Fibroblast of mammary gland (primary cell): ENCODE measurements at regions not wholly inside any gene's neighbourhood (a gene's known extent, or its start where the extent isn't known, plus 50 kb on each side); places are given as distances from the start of the nearest gene placed in this dataset.

ENCODE experiments used
- DNase-seq: peaks from one replicate; pipeline ENCODE4 v3.0.0-alpha.2; 2010; ENCODE audit warnings: low read depth
- H3K4me3 ChIP-seq: 2 replicates; pipeline ENCODE4 v1.5.1; 2011; ENCODE audit warnings: low read depth, mild to moderate bottlenecking, low read length, moderate library complexity; ENCODE audit not compliant: control insufficient read depth
- CTCF ChIP-seq: conservative IDR thresholded peaks from 2 replicates; pipeline ENCODE4 v1.5.1; 2011; ENCODE audit warnings: low read depth, low read length, inconsistent platforms; ENCODE audit not compliant: control insufficient read depth, insufficient read depth

- TF ChIP-seq CTCF, result no peak
Observed at GRCh38 chr16:5603836-5604235, 506.2 kb upstream of the EEF2KMT start.

GRCh38 chr16:5601957-5602356, 504.4 kb upstream of the EEF2KMT start:
- DNase-seq, result no peak
- H3K4me3 ChIP-seq, result no peak overlapping the region
- no peak for TF ChIP-seq CTCF

More at GRCh38 chr16:5603836-5604235, 506.2 kb upstream of the EEF2KMT start:
- DNase-seq, result no peak
- H3K4me3 ChIP-seq, result no peak overlapping the region

DNA sequence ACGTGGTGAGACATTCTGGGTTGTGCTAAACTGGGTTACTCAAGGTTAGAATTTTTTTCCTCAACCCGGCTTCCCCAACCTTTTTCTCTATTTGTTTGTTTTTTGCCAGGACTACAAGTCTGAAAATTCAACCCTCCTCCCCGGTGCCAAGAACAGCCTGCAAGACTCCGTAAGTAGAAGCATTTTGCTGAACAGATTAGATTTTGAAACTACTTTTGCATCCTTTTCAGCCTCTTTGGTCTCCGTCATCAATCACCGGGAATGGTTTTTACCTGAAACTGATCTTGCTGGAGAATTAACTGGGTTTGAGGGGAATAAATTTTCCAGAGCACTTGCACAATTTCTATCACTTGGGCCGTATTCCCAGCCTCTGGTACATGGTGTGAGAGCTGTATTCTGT, 501.2 kb upstream of the EEF2KMT start:
- TF ChIP-seq CTCF, result no peak
- no peak overlapping the region for H3K4me3 ChIP-seq
- DNase-seq, result no peak

DNA sequence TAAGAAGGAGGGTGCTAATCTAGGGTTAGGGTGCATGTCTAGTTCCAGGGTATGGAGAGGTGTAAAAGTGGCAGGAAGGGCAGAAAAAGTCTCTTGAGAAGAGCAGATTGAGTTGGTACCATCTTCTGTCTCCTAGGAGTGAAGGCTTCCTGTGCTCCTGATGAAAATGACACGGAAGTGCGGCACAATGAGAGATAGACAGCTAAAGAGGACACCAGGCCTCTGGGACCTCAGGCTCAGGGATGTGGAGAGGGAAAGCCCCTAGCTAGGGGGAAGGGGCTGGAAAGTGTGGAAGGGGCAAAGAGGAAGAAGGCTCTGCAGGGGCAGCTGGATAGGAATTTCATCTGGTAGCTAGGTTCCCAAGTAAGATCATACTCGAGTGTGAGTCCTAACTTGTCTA, 498.3 kb upstream of the EEF2KMT start:
- DNase-seq, result no peak
- H3K4me3 ChIP-seq, result no peak overlapping the region
- no peak for TF ChIP-seq CTCF

- TF ChIP-seq CTCF, result no peak
- no peak for DNase-seq
- H3K4me3 ChIP-seq, result no peak overlapping the region
Observed at GRCh38 chr16:5590416-5590815, 492.8 kb upstream of the EEF2KMT start.

- no peak for TF ChIP-seq CTCF
- no peak for DNase-seq
- H3K4me3 ChIP-seq, result no peak overlapping the region
Observed at GRCh38 chr16:5589812-5590373, 492.3 kb upstream of the EEF2KMT start.

DNA sequence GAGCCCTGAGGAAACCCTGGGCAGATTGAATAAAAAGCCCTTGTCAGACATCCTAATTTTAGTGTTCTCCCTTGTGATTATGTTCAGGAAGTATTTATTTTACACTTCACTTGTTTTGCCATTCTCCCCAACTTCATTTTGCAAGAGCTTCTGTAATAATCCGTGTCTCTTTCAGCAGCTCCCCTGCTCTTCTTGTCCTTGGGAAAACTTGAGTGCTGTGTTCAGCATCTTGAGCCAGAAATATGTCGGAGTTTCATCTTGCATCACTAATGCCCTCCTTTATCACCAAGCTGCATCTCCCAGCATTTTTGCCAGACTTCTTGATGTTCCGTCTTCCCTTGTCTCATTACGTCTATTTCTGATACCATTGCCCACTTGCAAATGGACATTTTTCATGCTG, 486.5 kb upstream of the EEF2KMT start:
- H3K4me3 ChIP-seq, result no peak overlapping the region
- no peak for TF ChIP-seq CTCF
- no peak for DNase-seq
